Effector CD4-positive, alpha-beta T cell (primary cell): ENCODE measurements at regions not wholly inside any gene's neighbourhood (a gene's known extent, or its start where the extent isn't known, plus 50 kb on each side); places are given as distances from the start of the nearest gene placed in this dataset.
"Not testable (repeated sequence)": the region's sequence is repeated elsewhere in the genome, so short reads cannot be mapped to it uniquely, and the experiment has no call there.

Experiments
- DNase-seq: peaks from one replicate; pipeline ENCODE4 v3.0.0-alpha.2; 2020

DNA sequence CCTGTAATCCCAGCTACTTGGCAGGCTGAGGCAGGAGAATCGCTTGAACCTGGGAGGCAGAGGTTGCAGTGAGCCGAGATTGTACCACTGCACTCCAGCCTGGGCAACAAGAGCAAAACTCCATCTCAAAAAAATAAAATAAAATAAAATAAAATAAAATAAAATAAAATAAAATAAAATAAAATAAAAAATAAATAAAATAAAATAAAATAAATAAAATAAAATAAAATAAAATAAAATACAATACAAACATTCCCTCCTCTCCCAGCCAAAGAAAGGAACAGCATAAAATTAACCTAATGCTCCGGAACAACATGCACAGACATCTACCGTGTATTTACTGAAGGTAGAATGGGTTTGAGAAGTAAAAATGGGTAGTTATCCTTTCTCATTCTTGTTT, 521.9 kb upstream of the FAM174A start:
- DNase-seq, result not testable (repeated sequence)

DNA sequence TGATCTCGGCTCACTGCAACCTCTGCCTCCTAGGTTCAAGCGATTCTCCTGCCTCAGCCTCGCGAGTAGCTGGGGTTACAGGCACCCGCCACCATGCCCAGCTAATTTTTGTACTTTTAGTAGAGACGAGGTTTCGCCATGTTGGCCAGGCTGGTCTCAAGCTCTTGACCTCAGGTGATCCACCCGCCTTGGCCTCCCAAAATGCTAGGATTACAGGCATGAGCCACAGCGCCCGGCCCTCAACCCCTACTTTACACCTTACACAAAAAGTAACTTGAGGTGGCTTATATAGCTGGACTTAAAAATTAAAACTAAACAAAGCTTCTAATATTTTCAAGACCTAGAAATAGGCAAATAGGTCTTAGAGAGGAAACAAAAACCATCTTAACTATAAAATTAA, 524.0 kb upstream of the FAM174A start:
- not testable (repeated sequence) for DNase-seq

DNA sequence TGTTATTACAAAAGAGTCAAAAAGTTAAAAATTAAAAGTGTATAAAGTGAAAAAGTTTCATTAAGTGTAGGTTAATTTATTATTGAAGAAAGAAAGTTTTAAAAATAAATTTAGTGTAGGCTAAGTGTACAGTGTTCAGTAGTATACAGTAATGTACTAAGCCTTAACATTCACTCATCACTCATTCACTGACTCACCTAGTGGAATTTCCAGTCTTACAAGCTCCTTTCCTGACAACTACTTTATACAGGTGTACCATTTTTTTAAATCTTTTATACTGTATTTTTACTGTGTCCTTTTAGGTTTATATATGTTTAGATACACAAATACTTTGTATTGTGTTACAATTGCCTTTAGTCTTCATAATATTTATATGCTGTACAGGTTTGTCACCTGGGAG, 530.2 kb upstream of the FAM174A start:
- DNase-seq, result no peak

DNA sequence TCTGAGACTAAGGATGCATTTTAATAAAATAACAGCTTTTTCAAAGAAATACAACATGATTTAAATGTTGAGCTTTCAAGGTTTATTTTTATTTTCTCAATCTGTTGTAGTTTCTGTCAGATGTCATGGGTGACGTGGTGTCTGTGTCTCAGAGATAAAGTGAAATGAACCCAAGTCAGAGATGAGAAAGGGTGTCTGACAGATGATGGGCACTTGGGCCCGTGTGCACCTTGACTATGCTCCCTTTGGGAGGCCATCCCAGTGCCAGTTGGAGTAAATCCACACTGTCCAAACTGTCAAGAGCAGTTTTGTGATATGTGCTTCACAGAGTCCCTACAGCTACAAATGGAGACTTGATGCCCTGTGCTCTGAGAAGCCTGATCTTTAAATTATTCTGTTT, 536.9 kb upstream of the FAM174A start:
- DNase-seq, result no peak

DNA sequence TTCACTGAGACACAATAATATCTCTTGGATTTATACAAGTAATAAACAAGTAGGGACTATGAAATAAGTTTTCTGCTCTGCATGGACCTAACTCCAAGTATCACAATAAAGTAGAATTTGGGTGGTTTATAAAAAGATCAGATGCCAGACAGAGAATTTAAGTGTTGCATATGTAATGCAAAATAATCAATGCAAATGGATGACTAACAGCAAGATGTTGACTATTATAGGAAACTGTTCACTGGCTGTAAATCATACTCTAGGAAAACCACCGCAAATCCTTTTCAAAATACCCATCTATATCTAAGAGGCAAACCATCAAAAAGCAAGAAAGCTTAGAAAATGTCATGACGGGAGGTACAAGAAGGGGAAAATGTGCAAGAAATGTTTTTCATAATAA, 539.8 kb upstream of the FAM174A start:
- DNase-seq, result no peak

DNA sequence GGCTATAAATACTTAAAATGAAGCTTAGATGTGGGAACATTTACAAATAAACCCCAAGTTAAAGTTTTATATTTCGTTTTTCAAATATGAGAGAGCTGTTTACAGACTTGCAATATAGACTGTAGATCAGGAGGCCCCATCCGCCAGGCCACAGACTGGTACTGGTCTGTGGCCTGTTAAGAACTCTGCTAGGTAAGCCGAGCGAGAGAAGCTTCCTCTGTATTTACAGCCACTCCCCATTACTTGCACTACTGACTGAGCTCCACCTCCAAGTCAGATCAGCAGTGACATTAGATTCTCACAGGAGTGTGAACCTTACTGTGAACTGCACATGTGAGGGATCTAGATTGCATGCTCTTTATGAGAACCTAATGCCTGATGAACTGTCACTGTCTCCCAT, 561.4 kb upstream of the FAM174A start:
- no peak for DNase-seq

DNA sequence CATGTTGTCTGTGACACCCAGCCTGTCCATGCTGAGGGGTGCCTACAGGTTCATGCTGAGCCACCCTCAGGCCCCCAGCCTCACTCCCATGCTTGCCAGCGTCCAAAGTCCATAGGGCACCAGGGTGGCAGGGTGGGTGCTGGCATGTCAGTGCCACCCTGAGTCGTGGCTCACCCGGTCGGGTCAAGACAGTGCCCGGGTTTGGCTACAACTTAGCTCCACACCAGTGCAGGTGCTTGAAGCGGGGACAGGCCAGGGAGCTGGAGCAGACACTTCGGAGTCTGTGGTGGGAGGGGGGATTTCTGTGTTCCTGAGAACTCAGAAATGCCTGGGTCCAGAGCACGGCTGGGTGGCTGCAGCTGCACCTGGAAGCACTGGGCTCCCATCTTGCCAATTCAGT, 579.2 kb upstream of the FAM174A start:
- no peak for DNase-seq

DNA sequence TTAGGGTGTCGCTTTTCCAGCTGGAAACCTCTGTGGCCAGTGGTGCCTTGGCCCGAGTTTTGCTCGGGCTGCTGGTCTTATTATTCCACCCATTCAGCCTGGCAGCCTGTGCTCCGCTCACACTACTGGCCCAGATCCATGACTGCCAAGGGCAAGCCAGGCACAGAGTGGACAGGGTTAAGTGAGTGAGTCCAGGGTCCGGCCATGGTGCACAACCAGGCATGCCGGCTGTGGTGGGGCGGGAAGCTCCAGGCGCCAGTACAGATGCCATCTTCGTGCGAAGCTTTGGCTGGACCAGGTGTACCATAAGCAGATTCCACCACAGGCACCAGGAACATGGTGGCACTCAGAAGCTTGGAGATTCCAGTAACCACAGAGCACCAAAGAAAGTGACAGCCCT, 580.2 kb upstream of the FAM174A start:
- DNase-seq, result no peak

DNA sequence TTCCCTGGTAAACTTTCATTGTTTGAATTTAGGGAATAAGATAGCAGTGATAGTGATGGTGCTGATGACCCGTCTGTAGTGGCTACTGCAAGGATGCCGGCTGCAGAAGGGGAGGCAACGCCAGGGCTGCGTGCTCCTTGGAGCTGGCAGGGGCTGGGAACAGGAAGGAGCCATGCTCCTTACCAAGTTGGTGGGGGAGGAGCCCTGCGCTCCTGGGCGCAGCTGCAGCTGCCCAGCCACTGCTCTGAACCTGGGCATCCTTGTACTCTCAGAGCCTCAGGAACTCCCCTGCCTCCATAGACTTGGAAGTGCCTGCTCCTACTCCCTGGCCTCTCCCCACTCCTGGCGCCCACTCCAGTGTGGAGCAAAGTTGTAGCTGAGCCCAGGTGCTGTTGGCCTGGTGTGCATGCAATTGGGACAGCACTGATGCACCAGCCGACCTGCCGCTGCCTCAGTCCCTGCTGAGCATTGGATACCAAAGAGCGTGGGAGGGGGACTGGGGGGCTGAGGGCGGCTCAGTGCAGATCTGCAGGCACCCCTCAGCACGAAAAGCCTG, 585.1 kb upstream of the FAM174A start:
- no peak for DNase-seq

DNA sequence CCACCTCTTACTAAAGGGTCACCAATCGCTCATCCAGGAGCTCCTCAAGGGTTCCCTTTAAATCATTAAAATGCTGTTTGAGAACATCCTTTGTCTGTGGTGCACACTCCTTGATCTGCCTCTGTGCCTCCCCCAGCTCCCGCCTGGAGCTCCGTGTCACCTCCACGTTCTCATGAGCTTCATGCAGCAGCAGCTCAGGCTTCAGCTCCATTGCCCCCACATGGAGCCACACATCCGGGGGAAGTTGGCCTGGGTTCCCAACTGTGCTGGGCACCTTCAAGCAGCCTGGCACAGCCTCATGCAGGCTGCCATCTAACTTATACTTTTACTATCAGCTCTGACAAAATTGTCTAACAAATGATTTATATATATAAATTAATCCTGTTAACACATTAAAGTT, 585.8 kb upstream of the FAM174A start:
- no peak for DNase-seq

DNA sequence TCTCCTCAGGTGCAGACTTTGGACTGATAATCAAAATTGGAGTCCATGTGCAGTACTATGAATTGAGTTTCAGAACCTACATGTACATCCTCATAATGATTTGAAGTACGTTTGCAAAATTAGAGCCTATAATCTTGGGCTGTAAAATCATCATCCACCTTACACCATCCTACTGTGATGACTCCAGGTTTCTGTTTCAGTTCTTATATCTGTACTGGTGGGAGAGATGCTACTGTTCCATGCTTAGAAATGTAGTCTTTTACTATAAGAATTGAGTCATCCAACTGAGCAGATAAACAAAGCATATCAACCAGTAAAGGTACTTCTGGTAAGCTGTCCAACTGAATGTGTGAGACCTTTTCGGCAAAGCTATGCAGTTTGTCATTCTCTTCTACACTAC, 586.3 kb upstream of the FAM174A start:
- DNase-seq, result no peak

DNA sequence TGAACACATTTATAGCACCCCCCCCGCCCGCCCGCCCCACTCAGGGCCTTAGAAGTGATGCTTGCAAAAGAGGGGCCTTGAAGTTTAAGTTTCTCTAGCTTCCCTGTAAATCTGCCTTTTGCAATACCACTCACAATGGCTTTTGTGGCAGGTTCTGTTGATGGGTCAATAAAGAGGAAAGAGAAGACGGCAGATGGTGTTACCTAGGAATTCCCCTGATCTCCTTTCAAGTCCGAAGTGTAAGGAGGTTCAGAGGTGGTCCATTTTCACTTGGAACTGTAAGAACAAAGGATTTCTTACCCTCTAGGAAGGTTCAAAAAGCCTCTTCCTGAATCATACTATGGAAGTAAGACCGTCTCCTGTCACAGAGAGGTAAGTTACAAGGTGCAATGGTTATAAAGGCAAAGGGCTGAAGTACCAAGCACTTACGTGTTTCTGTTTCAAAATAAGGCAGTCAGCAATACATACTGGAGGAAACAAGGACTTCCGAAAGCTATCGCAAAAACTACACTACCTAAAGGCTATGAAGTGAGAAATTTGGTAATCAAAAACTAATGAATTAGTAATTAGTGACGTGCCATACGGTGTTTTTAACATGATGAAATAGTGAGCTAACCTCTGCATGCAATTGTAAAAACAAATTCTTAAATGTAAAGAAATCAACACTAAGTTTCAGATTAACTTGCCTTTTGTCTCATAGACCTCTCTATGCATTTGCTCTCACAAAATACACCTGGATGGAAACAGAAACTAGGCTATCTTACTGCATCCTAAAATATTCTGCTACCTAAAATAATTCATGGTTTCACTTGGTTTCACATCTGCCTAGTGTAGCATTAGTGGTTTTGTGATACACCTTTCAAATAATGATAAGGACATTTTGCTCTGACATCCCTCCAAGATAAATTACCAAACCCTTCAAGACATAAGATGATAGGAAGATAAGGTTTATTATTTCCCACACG, 589.4 kb upstream of the FAM174A start:
- no peak for DNase-seq

DNA sequence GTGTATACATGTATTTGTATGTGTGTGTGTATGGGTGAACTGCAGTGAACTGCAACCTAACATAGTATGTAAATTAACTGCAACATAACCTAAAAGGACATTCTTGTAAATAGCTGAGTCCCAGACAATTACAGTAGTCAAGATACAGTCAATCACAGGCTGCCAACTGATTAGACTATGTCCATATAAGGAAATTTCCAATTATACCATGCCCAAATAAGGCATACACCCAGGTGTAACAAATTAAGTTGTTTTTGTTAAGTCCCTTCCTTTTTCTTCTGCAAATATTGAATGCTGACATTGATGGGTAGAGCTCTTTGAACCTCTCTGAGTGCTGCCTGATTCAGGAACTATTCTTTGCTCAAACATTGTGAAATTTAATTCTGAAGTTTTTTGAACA, 594.6 kb upstream of the FAM174A start:
- no peak for DNase-seq

DNA sequence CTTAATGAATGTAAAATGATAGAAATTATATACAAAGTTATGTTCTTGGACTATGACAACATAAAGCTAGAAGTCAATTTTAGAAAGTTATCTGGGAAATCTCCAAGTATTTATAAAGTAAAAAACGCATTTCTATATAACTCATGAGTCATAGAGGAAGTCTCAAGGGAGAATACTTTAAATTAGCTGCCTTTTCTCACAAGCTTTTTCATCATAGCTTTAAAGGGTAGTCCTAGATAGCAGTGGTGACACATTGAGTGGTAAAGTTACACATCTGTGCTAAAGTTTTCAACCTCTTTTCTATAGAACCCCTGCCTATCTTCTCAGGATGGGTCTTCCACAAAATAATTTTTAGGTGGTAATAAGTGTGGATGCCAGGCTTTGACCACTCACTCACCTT, 598.3 kb upstream of the FAM174A start:
- DNase-seq, result no peak

DNA sequence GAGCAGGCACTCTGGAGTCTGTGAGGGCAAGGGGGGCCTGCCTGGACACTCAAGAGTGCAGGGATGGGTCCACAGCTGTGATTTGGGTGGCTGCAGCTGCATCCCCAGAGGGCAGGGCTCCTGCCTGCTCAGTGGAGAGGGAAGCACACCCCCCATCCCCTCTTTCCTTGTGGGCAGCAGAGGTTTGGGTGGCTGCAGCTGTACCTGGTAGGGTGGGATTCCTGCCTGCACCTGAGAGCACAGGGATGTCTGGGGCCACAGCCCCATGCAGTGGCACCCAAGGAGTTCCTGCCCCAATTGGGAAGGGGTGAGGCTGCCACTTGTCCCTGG, 605.4 kb upstream of the FAM174A start:
- DNase-seq, result no peak

DNA sequence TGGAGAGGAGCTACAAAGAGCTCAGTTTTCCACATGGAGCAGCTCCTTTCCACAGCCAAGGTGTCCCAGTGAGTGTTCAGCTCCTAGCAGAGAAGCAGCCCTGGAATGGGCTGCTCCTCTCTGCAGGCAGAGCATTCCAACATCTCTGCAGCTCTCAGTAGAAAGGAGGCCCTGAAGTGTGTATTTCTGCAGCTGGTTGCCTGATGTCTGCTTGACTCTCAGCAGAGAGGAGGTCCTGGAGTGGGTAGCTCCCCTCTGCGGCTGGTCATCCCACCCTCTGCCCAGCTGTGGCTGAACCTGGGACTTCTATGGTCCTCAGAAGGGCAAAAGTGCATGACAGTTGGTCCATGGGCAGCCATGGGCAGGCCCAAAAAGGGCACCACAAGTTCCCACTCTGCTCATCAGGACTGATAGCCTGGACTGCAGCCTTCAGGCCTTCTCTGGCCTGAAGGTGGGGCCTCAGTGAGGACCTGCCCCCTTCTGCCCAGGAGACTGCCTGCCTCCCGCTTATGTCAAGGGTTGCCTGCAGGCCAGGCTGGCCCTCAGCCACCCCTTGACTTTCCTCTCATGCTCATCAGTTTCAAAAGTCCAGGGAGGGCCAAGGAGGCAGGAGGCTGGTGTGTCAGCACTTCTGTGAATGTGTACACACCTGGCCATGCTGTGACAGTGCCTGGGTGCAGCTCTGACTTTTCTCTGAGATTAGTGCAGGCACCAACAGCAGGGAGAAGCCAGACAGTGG, 605.9 kb upstream of the FAM174A start:
- no peak for DNase-seq

DNA sequence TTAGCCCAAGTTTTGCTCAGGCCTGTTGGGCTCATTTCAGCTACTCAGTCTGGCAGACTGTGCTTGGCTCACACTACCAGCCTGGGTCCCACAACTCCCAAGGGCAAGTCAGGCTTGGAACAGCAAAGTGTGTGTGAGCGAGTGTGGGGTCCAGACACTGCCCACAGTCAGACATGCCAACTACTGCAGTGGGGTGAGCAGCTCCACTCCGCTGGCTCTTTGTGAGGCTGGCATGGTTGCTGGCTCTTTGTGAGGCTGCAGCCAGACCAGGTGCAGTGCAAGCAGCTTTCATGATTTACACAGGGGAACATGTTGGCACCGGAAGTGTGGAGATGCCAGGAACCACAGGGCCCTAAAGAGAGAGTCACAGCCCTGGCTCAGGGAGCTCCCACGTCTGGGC, 606.7 kb upstream of the FAM174A start:
- no peak for DNase-seq

DNA sequence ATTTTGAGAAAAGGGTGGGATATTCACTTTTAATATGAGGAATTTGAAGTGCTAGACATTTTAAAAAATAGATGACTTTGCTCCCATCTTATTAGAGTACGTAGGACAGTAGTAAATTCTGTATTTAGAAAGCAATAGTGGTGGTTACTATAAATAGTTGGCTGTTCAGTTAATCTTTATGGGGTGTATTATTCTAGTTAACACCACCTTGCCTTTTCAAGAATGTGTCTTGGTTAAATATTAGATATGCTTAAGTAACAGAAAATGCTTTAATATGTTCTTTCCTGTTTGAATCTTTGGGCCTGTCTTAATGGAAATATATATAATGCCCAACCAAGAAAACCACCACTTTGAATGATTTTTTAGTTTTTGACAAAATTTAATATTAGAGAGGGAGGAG, 608.7 kb upstream of the FAM174A start:
- DNase-seq, result no peak

DNA sequence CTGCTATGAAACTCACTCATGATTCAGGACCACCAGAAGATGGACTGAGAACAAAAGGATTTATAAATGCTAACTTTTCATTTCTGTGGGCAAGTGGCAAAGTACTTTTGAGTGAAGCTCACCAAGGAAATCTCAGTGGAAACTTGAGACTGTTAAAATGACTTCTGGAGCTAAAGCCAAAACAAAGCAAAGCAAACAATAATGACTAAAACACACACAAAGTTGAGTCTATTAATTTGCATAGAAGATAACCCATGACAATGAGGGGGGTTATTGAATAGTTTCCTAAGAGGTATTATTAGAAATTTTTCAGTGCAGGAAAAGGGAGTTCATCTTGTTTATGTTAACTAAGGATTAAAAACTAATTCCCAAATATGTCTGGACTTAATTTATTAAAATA, 612.8 kb upstream of the FAM174A start:
- DNase-seq, result no peak

DNA sequence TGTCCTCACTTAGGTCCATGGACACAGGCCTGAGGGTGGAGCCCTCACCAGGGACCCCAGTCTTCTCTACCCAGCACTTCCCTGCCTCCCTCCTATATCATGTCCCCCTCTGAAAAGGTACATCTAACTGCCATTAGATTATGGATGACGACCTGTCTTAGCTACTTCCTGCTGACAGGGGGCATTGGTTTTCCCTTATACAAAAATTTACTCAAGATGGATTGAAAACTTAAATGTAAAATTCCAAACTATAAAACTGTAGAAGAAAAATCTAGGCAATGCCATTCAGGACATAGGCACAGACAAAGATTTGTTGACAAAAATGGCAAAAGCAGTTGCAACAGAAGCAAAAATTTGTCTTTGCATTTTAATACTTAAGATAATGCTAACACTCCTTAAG, 623.2 kb upstream of the FAM174A start:
- no peak for DNase-seq

DNA sequence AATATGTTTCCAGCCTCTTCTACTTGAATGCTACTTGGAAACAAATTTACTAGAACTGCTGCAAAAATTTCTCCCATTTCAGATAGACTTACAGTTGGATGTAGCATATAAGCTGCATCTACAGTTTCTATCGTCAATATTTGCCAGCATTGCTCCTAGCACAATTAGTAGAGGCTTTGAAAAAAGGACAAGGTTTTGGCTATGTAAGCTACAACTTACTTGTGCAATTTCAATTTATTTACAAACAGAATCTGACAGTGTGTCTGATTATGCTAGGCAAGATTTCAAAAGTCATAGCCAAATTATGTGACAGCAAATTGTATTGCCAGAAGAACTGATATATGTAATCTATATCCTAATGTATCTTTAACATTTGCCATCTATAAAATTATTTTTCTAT, 628.4 kb upstream of the FAM174A start:
- no peak for DNase-seq

DNA sequence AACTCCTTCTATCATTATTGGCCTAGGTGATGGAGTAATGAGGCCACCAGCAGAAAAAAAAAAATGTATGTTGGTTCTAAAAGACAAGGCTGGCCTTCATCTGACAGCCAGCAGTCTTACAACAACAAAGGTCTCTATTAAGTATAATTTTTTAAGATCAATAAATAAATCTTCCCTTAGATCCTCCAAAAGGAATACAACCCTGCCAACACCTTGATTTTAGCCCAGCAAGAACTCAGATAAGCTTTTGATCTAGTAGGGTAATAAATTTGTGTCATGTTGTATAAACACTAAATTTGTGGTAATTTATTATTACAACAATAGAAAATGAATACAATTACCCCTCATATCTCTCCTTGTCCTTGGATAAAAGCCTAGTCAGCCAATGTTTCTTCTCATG, 633.2 kb upstream of the FAM174A start:
- no peak for DNase-seq

DNA sequence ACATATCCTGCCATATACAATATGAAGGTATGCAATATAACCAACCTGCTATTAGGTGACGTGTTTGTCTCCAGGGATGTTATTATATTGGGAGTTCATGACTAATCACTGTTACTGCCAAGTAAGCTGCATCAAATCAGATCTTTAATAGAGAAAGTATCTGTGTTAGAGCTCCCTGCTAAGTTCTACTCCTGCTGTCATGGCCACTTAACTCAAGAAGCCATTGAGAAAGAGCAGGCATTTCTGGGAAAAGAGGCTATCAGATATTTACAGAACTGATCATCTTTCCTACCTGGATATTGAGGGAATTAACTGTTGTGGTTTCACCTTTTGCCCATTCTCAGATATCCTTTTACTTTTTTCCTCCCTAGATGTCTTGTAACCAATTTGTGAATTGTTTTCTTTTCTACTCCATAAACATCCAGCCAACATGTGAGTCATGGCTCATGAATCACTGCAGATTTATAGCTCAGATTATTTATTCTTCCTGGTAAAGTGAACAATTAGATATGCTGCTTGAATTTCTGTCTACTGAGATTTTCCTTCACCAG, 634.8 kb upstream of the FAM174A start:
- no peak for DNase-seq
